Heart left ventricle (tissue), 16 donors: ENCODE measurements at regions not wholly inside any gene's neighbourhood (a gene's known extent, or its start where the extent isn't known, plus 50 kb on each side); places are given as distances from the start of the nearest gene placed in this dataset.
"Not testable (repeated sequence)": the region's sequence is repeated elsewhere in the genome, so short reads cannot be mapped to it uniquely, and the experiment has no call there.

Experiments
- ATAC-seq, 4 donors: fragments of 200-7000 bp; cut with Tn5 transposase; one replicate each; pipeline ENCODE4 v1.9.1; 2020 to 2022; ENCODE audit warnings: moderate library complexity in 4 of 4, mild to moderate bottlenecking in 3 of 4, moderate number of reproducible peaks in 1 of 4
- DNase-seq, 5 donors: peaks; one replicate each; pipeline ENCODE4 v3.0.0-alpha.2; 2020
- H3K27ac ChIP-seq, 12 donors: fragments of 200-600 bp; sonication (generic) in 4 of 12; one replicate each; pipeline versions ENCODE4 v1.5.0 to v1.8.0; 2016 to 2022; ENCODE audit warnings: mild to moderate bottlenecking in 2 of 12
- H3K27me3 ChIP-seq, 9 donors: fragments of 200-600 bp; sonication (generic) in 2 of 9; one replicate each; pipeline versions ENCODE4 v1.5.1 to v1.8.0; 2016 to 2022; ENCODE audit warnings: mild to moderate bottlenecking in 3 of 9
- H3K36me3 ChIP-seq, 9 donors: fragments of 200-600 bp; sonication (generic) in 2 of 9; one replicate each; pipeline versions ENCODE4 v1.5.0 to v1.8.0; 2018 to 2022; ENCODE audit warnings: mild to moderate bottlenecking in 2 of 9
- H3K4me1 ChIP-seq, 12 donors: fragments of 200-600 bp; sonication (generic) in 4 of 12; one replicate each; pipeline versions ENCODE4 v1.5.0 to v1.8.0; 2016 to 2022; ENCODE audit warnings: mild to moderate bottlenecking in 3 of 12
- H3K4me3 ChIP-seq, 12 donors: fragments of 200-600 bp; sonication (generic) in 4 of 12; one replicate each; pipeline versions ENCODE4 v1.5.0 to v1.8.0; 2017 to 2022; ENCODE audit warnings: mild to moderate bottlenecking in 9 of 12, moderate library complexity in 4 of 12
- H3K9me3 ChIP-seq, 12 donors: fragments of 200-600 bp; sonication (generic) in 4 of 12; one replicate each; pipeline versions ENCODE4 v1.5.0 to v1.8.0; 2016 to 2022; ENCODE audit warnings: mild to moderate bottlenecking in 1 of 12
- POLR2A ChIP-seq, 2 donors: fragments of 450-650 bp; IDR thresholded peaks; one replicate each; pipeline ENCODE4 v1.6.1; 2017; ENCODE audit warnings: antibody characterized with exemption in 2 of 2, mild to moderate bottlenecking in 2 of 2, moderate library complexity in 2 of 2
- WGBS, 4 donors: extraction: QIAGEN DNeasy Blood & Tissue Kit in 2 of 4; methylation state at CpG; one replicate each; pipeline versions ENCODE4 v1.1.5 to v1.1.7; 2013 to 2018; 5-methylcytosine and 5-hydroxymethylcytosine counted together
- intact Hi-C, 10 donors: fragments of 100-400 bp; cut with DNase I; formaldehyde crosslinking; loops; one replicate each; pipeline versions ENCODE4 v1.11.1 to v1.14.2; 2022
- TF ChIP-seq, protein P1 (sequence below), 12 donors: fragments of 200-600 bp; sonication (generic) in 4 of 12; IDR thresholded peaks; one replicate each; pipeline versions ENCODE4 v1.5.0 to v1.8.0; 2018 to 2022; ENCODE audit warnings: antibody characterized with exemption in 12 of 12, mild to moderate bottlenecking in 5 of 12
- donor health status: ischemic (EF 13 %, LVEDD 7.1; RV severe dilation, severe dysfunction).
- donor health status: healthy with polysubstance abuse.
- donor health status: DM: no; HTN: yes; CAD: no.
- donor health status: DM: no; HTN: no; CAD: no.
- donor health status: ischemic (EF 25% LVEDD 6.9; RV normal size, moderate dysfunction).
- donor health status: ischemic (EF 25% LVEDD 5.7; RV mildly dilated, moderate dysfunction).
- donor health status: healthy.
- donor health status: DM: yes; HTN: yes; CAD: no.
- donor health status: ischemic (EF 35%, LVEDD 5.7; RV mildly dilated, moderate dysfunction).
- donor health status: nonischemic (EF 11% LVEDD 7.7; RV severe dilation, severe dysfunction).
- donor health status: DM: yes; HTN: yes; CAD: no.
- donor health status: PGD.
- donor health status: ischemic (EF 29% LVEDD 5.4; RV normal size, mild dysfunction).
- donor health status: nonischemic (EF 23%, LVEDD 6.1; RV moderate dilation, normal function).

DNA sequence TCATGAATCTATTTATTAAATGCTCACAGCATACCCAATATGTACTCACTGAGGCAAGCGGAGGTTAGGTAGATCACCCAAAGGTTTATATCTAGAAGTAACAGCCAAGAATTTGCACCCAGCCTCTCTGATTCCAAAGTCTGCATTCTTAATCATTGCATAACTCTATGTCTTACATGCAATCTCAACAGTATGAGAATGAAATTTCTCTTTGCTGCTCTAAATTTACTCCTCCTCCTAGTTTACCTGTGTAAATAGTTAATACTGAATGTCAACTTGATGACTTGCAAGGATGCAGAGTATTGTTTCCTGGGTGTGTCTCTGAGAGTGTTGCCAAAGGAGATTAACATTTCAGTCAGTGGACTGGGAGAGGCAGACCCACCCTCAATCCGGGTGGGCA, 840.6 kb downstream of the BRINP3 start:
- Histone ChIP-seq H3K27ac (no peak overlapping the region), H3K36me3 (no peaks in the 10 kb centered on the region), H3K9me3 (no peaks in the 10 kb centered on the region), H3K4me3 (no peak overlapping the region), H3K4me1 (no peaks in the 10 kb centered on the region), H3K27me3 (no peaks in the 10 kb centered on the region)
- TF ChIP-seq POLR2A (IDR thresholded peaks at IDR 0.05), result no peak
- TF ChIP-seq, protein P1, sequence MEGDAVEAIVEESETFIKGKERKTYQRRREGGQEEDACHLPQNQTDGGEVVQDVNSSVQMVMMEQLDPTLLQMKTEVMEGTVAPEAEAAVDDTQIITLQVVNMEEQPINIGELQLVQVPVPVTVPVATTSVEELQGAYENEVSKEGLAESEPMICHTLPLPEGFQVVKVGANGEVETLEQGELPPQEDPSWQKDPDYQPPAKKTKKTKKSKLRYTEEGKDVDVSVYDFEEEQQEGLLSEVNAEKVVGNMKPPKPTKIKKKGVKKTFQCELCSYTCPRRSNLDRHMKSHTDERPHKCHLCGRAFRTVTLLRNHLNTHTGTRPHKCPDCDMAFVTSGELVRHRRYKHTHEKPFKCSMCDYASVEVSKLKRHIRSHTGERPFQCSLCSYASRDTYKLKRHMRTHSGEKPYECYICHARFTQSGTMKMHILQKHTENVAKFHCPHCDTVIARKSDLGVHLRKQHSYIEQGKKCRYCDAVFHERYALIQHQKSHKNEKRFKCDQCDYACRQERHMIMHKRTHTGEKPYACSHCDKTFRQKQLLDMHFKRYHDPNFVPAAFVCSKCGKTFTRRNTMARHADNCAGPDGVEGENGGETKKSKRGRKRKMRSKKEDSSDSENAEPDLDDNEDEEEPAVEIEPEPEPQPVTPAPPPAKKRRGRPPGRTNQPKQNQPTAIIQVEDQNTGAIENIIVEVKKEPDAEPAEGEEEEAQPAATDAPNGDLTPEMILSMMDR (IDR thresholded peaks at IDR 0.05), result no peak
- intact Hi-C loops, result no loop called here
- WGBS, 4 donors, result 75 to 83% (median 79%) methylated on average over 2 of the region's 2 CpGs
- ATAC-seq (no peak), DNase-seq (no peak)

DNA sequence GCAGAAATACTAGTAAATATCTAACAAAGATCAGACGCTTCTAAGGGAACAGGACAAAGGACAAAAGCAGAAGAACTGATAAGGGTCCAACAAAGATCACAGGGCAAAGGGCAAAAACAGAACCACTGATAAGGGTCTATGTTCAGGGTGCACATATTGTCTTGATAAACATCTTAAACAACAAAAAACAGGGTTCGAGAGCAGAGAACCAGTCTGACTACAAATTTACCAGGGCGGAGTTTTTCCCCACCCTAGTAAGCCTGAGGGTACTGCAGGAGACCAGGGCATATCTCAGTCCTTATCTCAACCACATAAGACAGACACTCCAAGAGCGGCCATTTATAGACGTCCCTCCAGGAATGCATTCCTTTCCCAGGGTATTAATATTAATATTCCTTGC, 833.5 kb downstream of the BRINP3 start:
- 60 to 72% (median 68%) methylated on average over 5 of the region's 5 CpGs for WGBS, 4 donors
- H3K4me1 ChIP-seq, H3K27ac ChIP-seq, intact Hi-C loops, ATAC-seq, H3K9me3 ChIP-seq, H3K36me3 ChIP-seq, H3K27me3 ChIP-seq, DNase-seq, H3K4me3 ChIP-seq: not testable (repeated sequence)

DNA sequence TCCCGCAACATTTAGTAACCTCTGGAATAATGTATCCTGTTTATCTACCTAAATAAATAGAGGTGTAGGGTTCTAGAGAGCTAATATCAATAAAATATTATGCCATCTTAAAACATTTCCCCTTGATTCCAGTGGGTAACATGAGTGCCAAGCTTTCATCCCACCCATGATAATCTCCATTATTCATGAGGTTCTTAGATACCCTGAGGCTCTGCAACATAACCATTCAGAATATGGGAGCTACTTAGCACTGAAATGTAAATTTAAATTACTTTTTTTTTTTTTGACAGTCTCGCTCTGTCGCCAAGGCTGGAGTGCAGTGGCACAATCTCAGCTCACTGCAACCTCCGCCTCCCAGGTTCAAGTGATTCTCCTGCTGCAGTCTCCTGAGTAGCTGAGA, 832.7 kb downstream of the BRINP3 start:
- Histone ChIP-seq H3K4me3 (no peak overlapping the region), H3K27me3 (no peaks in the 10 kb centered on the region), H3K9me3 (no peaks in the 10 kb centered on the region), H3K36me3 (no peaks in the 10 kb centered on the region), H3K4me1 (no peaks in the 10 kb centered on the region), H3K27ac (no peak overlapping the region)
- ATAC-seq (no peak), DNase-seq (no peak)
- TF ChIP-seq, protein P1 (IDR thresholded peaks at IDR 0.05), result no peak
- TF ChIP-seq POLR2A (IDR thresholded peaks at IDR 0.05), result no peak
- intact Hi-C loops, result no loop called here
- WGBS, 4 donors, result 89 to 93% (median 91%) methylated on average over 4 of the region's 4 CpGs

DNA sequence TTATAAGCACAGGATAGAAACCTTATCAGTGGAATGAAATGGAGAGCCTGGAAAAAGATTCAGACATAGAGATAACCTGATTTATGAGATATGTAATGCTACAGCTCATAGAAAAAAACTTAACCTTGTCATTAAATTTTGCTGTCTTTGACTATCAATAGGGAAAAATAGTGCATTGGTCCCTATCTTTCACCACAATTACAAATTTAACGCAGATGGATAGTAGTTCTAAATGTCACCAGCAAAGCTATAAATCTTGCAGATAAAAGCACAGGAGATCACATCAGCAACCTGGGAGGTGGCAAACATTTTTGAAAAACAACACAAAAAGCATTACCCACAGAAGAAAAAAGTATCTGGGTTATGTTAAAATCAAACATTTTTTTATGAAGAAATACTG, 831.6 kb downstream of the BRINP3 start:
- Histone ChIP-seq H3K4me1 (no peaks in the 10 kb centered on the region), H3K36me3 (no peaks in the 10 kb centered on the region), H3K27me3 (no peaks in the 10 kb centered on the region), H3K9me3 (no peaks in the 10 kb centered on the region), H3K4me3 (no peak overlapping the region), H3K27ac (no peak overlapping the region)
- ATAC-seq (no peak), DNase-seq (no peak)
- intact Hi-C loops, result no loop called here
- WGBS, 4 donors, result 83 to 90% (median 85%) methylated on average over 1 of the region's 1 CpG
- TF ChIP-seq, protein P1 (IDR thresholded peaks at IDR 0.05), result no peak
- TF ChIP-seq POLR2A (IDR thresholded peaks at IDR 0.05), result no peak

DNA sequence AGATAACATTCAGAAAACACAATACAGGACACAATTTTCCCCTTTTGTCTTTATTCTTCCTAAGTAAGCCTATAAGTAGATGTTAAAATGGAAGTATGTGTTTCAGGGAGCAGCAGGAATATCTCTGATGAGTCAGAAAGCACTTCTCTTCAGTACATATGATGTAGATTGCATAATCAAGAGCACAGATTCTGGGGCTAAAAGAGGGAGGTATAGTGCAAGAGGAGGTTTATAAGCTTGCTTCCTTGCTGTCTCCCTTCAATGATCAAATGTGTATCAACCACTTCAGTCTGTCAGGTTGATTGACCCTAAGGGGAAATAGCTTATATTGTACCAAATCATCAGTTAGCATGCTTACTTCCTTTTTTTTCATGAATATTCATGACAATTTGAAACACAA, 822.8 kb downstream of the BRINP3 start:
- Histone ChIP-seq H3K4me3 (no peak overlapping the region), H3K27ac (no peak overlapping the region), H3K36me3 (no peaks in the 10 kb centered on the region), H3K9me3 (no peaks in the 10 kb centered on the region), H3K4me1 (no peaks in the 10 kb centered on the region), H3K27me3 (no peaks in the 10 kb centered on the region)
- TF ChIP-seq, protein P1 (IDR thresholded peaks at IDR 0.05), result no peak
- TF ChIP-seq POLR2A (IDR thresholded peaks at IDR 0.05), result no peak
- intact Hi-C loops, result no loop called here
- no peak for DNase-seq
- no peak for ATAC-seq
